Spleen (tissue), 11 donors: ENCODE measurements at regions not wholly inside any gene's neighbourhood (a gene's known extent, or its start where the extent isn't known, plus 50 kb on each side); places are given as distances from the start of the nearest gene placed in this dataset.
A peak's percentile ranks its signal among the peaks of the same experiment; 100 is the strongest.

ENCODE experiments used
- DNase-seq: peaks from one replicate; pipeline ENCODE4 v3.0.0-alpha.2; 2020
- H3K27ac ChIP-seq, 8 donors: fragments of 200-600 bp; sonication (generic) in 7 of 8; 1 replicate in 4 of 8; 2 replicates in 4 of 8; pipeline versions ENCODE4 v1.5.0 to v1.8.0; 2016 to 2021; ENCODE audit warnings: inconsistent platforms in 4 of 8, mild to moderate bottlenecking in 4 of 8, moderate library complexity in 1 of 8
- H3K27me3 ChIP-seq, 7 donors: fragments of 200-600 bp; sonication (generic) in 6 of 7; replicated peaks in 1 of 7; 1 replicate in 4 of 7; 2 replicates in 3 of 7; pipeline versions ENCODE4 v1.5.0 to v1.8.0; 2016 to 2021; ENCODE audit warnings: inconsistent platforms in 3 of 7, mild to moderate bottlenecking in 1 of 7
- H3K36me3 ChIP-seq, 6 donors: fragments of 200-600 bp; sonication (generic) in 5 of 6; 1 replicate in 4 of 6; 2 replicates in 2 of 6; pipeline versions ENCODE4 v1.5.0 to v1.8.0; 2016 to 2021; ENCODE audit warnings: inconsistent platforms in 2 of 6
- H3K4me1 ChIP-seq, 6 donors: fragments of 200-600 bp; sonication (generic) in 5 of 6; 1 replicate in 3 of 6; 2 replicates in 3 of 6; pipeline versions ENCODE4 v1.5.0 to v1.8.0; 2016 to 2021; ENCODE audit warnings: inconsistent platforms in 3 of 6
- H3K4me3 ChIP-seq, 8 donors: fragments of 200-600 bp; sonication (generic) in 7 of 8; 1 replicate in 4 of 8; 2 replicates in 4 of 8; pipeline versions ENCODE4 v1.5.0 to v1.8.0; 2016 to 2021; ENCODE audit warnings: inconsistent platforms in 4 of 8, mild to moderate bottlenecking in 4 of 8, moderate library complexity in 2 of 8
- H3K9me3 ChIP-seq, 8 donors: fragments of 200-600 bp; sonication (generic) in 7 of 8; 1 replicate in 4 of 8; 2 replicates in 4 of 8; pipeline versions ENCODE4 v1.5.0 to v1.8.0; 2016 to 2021; ENCODE audit warnings: inconsistent platforms in 4 of 8
- CTCF ChIP-seq, 11 experiments: fragments of 200-600 bp in 7 of 11; fragments of 450-650 bp in 4 of 11; sonication (generic) in 4 of 11; IDR thresholded peaks in 8 of 11; conservative IDR thresholded peaks in 3 of 11; 1 replicate in 7 of 11; 2 replicates in 4 of 11; pipeline versions ENCODE4 v1.4.0 to v1.8.0; 2016 to 2021; ENCODE audit warnings: antibody characterized with exemption in 11 of 11, inconsistent platforms in 4 of 11, mild to moderate bottlenecking in 1 of 11
- POLR2A ChIP-seq, 3 donors: fragments of 450-650 bp; IDR thresholded peaks; one replicate each; pipeline ENCODE4 v1.5.1; 2017; ENCODE audit warnings: antibody characterized with exemption in 3 of 3, mild to moderate bottlenecking in 1 of 3
- POLR2AphosphoS5 ChIP-seq, 3 donors: sonication (generic); formaldehyde crosslinking; IDR thresholded peaks; one replicate each; pipeline ENCODE4 v1.5.1; 2017; ENCODE audit warnings: antibody characterized with exemption in 3 of 3
- WGBS, 5 donors: extraction: QIAGEN DNeasy Blood & Tissue Kit in 3 of 5; methylation state at CpG; one replicate each; pipeline versions ENCODE4 v1.1.5 to v1.1.7; 2013 to 2018; 5-methylcytosine and 5-hydroxymethylcytosine counted together
- intact Hi-C: fragments of 100-400 bp; cut with DNase I; formaldehyde crosslinking; loops from one replicate; pipeline ENCODE4 v1.15.0; 2023; ENCODE audit warnings: low total_unique reads
- donor health status: healthy with polysubstance abuse.
- donor health status: DM: no; HTN: no; CAD: no; lungs with moderate emphysema.
- donor health status: DM: no; HTN: no; CAD: no.
- donor health status: Bipolar disorder and iron deficiency.
- donor health status: healthy.
- donor health status: DM: no; HTN: no; CAD: no.
- donor health status: DM: yes; HTN: yes; CAD: no.

GRCh38 chr2:234438305-234438977 is 58.4 kb downstream of the ARL4C start:
- Histone ChIP-seq H3K27me3 (no peaks in the 10 kb centered on the region), H3K4me3 (no peak overlapping the region), H3K36me3 (no peaks in the 10 kb centered on the region), H3K9me3 (no peaks in the 10 kb centered on the region), H3K4me1 (peaks cover 13 to 48% (median 29%) of the 10 kb centered on the region in 6 donors), H3K27ac (peak overlapping the region in 6 of 8 donors; percentile 20 to 77 (median 60))
- WGBS, 5 donors, result 49 to 56% (median 53%) methylated on average over 12 to 13 of the region's 13 CpGs
- no peak for DNase-seq
- TF ChIP-seq CTCF (IDR thresholded peaks at IDR 0.05 in 8 of 11, conservative IDR thresholded peaks at IDR 0.05 in 3 of 11), result no peak
- TF ChIP-seq POLR2AphosphoS5 (IDR thresholded peaks at IDR 0.05), result no peak
- TF ChIP-seq POLR2A (IDR thresholded peaks at IDR 0.05), result no peak
- intact Hi-C loops, result no loop called here

GRCh38 chr2:234437642-234438304 is 59.1 kb downstream of the ARL4C start:
- Histone ChIP-seq H3K4me3 (no peak overlapping the region), H3K36me3 (no peaks in the 10 kb centered on the region), H3K9me3 (no peaks in the 10 kb centered on the region), H3K27ac (peak overlapping the region in 6 of 8 donors; percentile 20 to 77 (median 60)), H3K4me1 (peaks cover 13 to 45% (median 29%) of the 10 kb centered on the region in 6 donors), H3K27me3 (no peaks in the 10 kb centered on the region)
- 60 to 76% (median 71%) methylated on average over 11 of the region's 11 CpGs for whole genome bisulfite sequencing, 5 donors
- no peak for DNase-seq
- no peak for TF ChIP-seq CTCF (IDR thresholded peaks at IDR 0.05 in 8 of 11, conservative IDR thresholded peaks at IDR 0.05 in 3 of 11)
- intact Hi-C loops, result no loop called here

GRCh38 chr2:234436482-234436837 is 60.4 kb downstream of the ARL4C start:
- no peak overlapping the region for H3K4me3 ChIP-seq
- H3K27me3 ChIP-seq, result no peaks in the 10 kb centered on the region
- no peaks in the 10 kb centered on the region for H3K9me3 ChIP-seq
- DNase-seq, result no peak
- no peaks in the 10 kb centered on the region for H3K36me3 ChIP-seq
- intact Hi-C loops, result no loop called here
- H3K4me1 ChIP-seq, result peaks cover 13 to 45% (median 27%) of the 10 kb centered on the region in 6 donors
- TF ChIP-seq POLR2A (IDR thresholded peaks at IDR 0.05) (no peak), CTCF (IDR thresholded peaks at IDR 0.05 in 8 of 11, conservative IDR thresholded peaks at IDR 0.05 in 3 of 11) (no peak), POLR2AphosphoS5 (IDR thresholded peaks at IDR 0.05) (no peak)
- 66 to 77% (median 73%) methylated on average over 6 of the region's 6 CpGs for WGBS, 5 donors
- H3K27ac ChIP-seq, result peak overlapping the region in 6 of 8 donors; percentile 29 to 78 (median 63)

- peaks cover 13 to 45% (median 27%) of the 10 kb centered on the region in 6 donors for H3K4me1 ChIP-seq
- H3K27me3 ChIP-seq, result no peaks in the 10 kb centered on the region
- TF ChIP-seq POLR2AphosphoS5 (IDR thresholded peaks at IDR 0.05), result peak in 2 of 3 donors; percentile 25 to 35
- no peak for TF ChIP-seq CTCF (IDR thresholded peaks at IDR 0.05 in 8 of 11, conservative IDR thresholded peaks at IDR 0.05 in 3 of 11)
- H3K27ac ChIP-seq, result peak overlapping the region in 6 of 8 donors; percentile 29 to 78 (median 63)
- no peaks in the 10 kb centered on the region for H3K36me3 ChIP-seq
- 50 to 63% (median 60%) methylated on average over 7 of the region's 7 CpGs for WGBS, 5 donors
- no peak overlapping the region for H3K4me3 ChIP-seq
- intact Hi-C loops, result no loop called here
- H3K9me3 ChIP-seq, result no peaks in the 10 kb centered on the region
- DNase-seq, result no peak
Observed at GRCh38 chr2:234435836-234436481, 60.9 kb downstream of the ARL4C start.
